ENCODE measurements at regions not wholly inside any gene's neighbourhood (a gene's known extent, or its start where the extent isn't known, plus 50 kb on each side); places are given as distances from the start of the nearest gene placed in this dataset.

DNA sequence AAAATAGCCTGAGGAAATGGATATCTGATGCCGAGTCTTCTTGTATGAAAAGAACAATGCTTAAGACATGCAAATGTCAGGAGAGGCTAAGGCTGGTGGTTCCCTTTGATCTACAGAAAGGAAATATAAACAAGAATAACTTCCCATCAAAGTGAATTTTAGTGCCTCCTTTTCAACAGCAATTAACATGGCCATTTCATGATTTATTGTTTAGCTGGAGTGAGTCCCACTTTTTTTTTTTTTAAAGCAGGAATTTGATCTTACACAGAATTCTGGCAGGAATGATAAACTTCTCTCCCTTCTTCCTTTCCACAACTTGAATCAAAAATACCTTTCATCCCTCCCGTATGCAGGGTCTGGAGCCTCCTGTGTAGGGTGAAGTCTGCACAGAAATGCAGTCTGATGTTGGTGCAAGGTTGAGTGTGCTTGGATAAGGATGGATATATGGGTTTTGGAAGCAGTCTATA lies 287.0 kb downstream of the MEX3B start:
- H3K4me3 ChIP-seq: no peak overlapping the region
- no peak overlapping the region for H3K27ac ChIP-seq
- H3K9me3 ChIP-seq: no peaks in the 10 kb centered on the region
- H3K4me1 ChIP-seq: peaks cover 0 to 3% of the 10 kb centered on the region in 2 donors
- intact Hi-C loops (cut with DNase I; ENCODE audit: low total_unique reads): no loop called here
- H3K27me3 ChIP-seq: no peaks in the 10 kb centered on the region
- TF ChIP-seq, protein P1, sequence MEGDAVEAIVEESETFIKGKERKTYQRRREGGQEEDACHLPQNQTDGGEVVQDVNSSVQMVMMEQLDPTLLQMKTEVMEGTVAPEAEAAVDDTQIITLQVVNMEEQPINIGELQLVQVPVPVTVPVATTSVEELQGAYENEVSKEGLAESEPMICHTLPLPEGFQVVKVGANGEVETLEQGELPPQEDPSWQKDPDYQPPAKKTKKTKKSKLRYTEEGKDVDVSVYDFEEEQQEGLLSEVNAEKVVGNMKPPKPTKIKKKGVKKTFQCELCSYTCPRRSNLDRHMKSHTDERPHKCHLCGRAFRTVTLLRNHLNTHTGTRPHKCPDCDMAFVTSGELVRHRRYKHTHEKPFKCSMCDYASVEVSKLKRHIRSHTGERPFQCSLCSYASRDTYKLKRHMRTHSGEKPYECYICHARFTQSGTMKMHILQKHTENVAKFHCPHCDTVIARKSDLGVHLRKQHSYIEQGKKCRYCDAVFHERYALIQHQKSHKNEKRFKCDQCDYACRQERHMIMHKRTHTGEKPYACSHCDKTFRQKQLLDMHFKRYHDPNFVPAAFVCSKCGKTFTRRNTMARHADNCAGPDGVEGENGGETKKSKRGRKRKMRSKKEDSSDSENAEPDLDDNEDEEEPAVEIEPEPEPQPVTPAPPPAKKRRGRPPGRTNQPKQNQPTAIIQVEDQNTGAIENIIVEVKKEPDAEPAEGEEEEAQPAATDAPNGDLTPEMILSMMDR (IDR thresholded peaks at IDR 0.05): no peak
- TF ChIP-seq POLR2A (IDR thresholded peaks at IDR 0.05): no peak
- DNase-seq: no peak
- H3K36me3 ChIP-seq: no peaks in the 10 kb centered on the region

DNA sequence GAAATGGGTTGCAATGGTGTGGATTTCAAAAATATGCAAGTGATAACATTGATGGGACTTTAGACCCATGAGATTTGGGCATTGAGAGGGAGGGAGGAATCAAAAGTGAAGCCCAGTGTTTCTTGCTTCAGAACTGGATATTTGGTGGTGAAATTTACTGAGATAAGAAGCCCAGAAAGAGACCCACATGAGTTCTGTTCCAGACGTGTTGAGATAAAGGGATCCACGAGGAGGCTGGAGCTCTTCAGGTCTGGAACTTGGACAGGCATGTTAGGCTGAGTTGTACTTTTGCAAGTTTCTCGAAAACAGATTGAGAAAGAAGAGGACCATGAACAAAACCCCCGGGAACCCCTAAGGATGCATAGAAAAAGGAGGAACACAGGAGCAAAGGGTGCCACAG lies 290.2 kb downstream of the MEX3B start:
- H3K4me1 ChIP-seq: peaks cover 0 to 3% of the 10 kb centered on the region in 2 donors
- H3K9me3 ChIP-seq: no peaks in the 10 kb centered on the region
- intact Hi-C loops (cut with DNase I; ENCODE audit: low total_unique reads): no loop called here
- H3K4me3 ChIP-seq: no peak overlapping the region
- no peak overlapping the region for H3K27ac ChIP-seq
- no peaks in the 10 kb centered on the region for H3K36me3 ChIP-seq
- no peaks in the 10 kb centered on the region for H3K27me3 ChIP-seq
- DNase-seq: no peak
- TF ChIP-seq POLR2A (IDR thresholded peaks at IDR 0.05): no peak
- TF ChIP-seq, protein P1 (IDR thresholded peaks at IDR 0.05): no peak

DNA sequence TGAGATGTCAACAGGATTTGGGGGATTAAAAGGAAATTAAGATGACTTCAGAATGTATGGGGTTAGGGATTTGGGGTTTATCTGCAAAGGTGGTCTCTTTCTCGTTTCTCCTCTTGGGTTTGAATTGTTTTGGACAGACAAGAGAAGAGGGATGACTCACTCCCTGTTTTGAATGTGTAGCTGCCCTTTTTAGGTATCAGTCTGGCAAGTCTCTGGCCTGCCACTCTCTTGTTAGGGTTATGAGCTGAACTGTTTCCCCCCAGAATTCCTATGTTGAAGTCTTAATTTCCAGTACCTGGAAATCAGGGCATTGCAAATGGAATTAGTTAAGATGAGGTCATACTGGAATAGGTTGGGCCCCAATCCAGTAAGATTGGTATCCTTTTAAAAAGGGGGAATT lies 291.7 kb downstream of the MEX3B start:
- DNase-seq: no peak
- Histone ChIP-seq H3K27ac (peak overlapping the region; percentile 28 to 70), H3K4me1 (peaks cover 0 to 2% of the 10 kb centered on the region in 2 donors), H3K4me3 (no peak overlapping the region), H3K36me3 (no peaks in the 10 kb centered on the region), H3K27me3 (no peaks in the 10 kb centered on the region), H3K9me3 (no peaks in the 10 kb centered on the region)
- TF ChIP-seq, protein P1 (IDR thresholded peaks at IDR 0.05): no peak
- TF ChIP-seq POLR2A (IDR thresholded peaks at IDR 0.05): no peak
- intact Hi-C loops (cut with DNase I; ENCODE audit: low total_unique reads): no loop called here

DNA sequence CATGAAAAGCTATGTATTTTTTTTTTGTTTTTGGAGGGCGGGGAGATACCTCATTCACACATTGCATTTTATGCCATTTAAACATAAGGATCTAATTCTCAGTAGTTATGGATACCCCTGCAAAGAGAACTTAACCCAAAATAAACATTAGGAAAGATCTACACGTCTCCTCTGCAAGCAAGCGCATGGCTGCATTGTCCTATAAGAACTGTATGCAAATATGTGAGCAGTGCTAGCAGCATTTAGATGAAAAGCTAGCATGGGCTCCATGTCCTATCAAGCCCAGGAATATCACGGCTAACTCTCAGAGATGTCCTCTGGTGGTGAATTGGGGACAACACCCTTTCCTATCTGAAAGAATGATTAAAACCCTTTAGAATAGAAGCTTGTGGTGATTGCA lies 292.8 kb downstream of the MEX3B start:
- H3K36me3 ChIP-seq: no peaks in the 10 kb centered on the region
- H3K4me3 ChIP-seq: no peak overlapping the region
- H3K27ac ChIP-seq: peak overlapping the region in 1 of 2 donors; percentile 70
- no peaks in the 10 kb centered on the region for H3K9me3 ChIP-seq
- no peaks in the 10 kb centered on the region for H3K4me1 ChIP-seq
- no peak for TF ChIP-seq POLR2A (IDR thresholded peaks at IDR 0.05)
- no peaks in the 10 kb centered on the region for H3K27me3 ChIP-seq
- intact Hi-C loops (cut with DNase I; ENCODE audit: low total_unique reads): no loop called here
- DNase-seq: no peak

DNA sequence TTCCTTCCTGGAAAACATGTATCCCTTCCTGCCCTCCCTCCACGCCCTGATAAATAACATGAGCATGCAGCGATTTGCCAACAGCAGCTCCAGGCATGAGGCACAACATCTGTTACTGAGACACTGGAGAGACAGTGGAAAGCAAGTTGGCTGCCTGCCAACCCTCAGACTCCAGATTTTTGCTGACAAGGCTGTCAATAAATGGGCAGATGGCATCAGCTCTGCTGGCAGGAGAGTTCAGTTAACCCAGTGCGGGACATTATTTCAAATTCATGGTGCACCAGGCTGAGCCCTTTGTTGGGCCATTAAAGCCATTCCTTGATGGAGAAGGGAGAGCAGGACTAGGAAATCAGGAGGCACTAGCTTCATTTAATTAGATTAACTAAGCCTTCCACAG lies 293.3 kb downstream of the MEX3B start:
- intact Hi-C loops (cut with DNase I; ENCODE audit: low total_unique reads): no loop called here
- TF ChIP-seq POLR2A (IDR thresholded peaks at IDR 0.05): no peak
- TF ChIP-seq, protein P1 (IDR thresholded peaks at IDR 0.05): no peak
- H3K27ac ChIP-seq: peak overlapping the region in 1 of 2 donors; percentile 70
- H3K4me3 ChIP-seq: no peak overlapping the region
- DNase-seq: peak; percentile 40 to 42
- H3K27me3 ChIP-seq: no peaks in the 10 kb centered on the region
- no peaks in the 10 kb centered on the region for H3K36me3 ChIP-seq
- no peaks in the 10 kb centered on the region for H3K4me1 ChIP-seq
- no peaks in the 10 kb centered on the region for H3K9me3 ChIP-seq
